ENCODE measurements at regions not wholly inside any gene's neighbourhood (a gene's known extent, or its start where the extent isn't known, plus 50 kb on each side); places are given as distances from the start of the nearest gene placed in this dataset.

- no peak for TF ChIP-seq EZH2 (IDR thresholded peaks at IDR 0.05; ENCODE audit: low read depth, unreplicated experiment)
- no peak for TF ChIP-seq REST (IDR thresholded peaks at IDR 0.05; ENCODE audit: unreplicated experiment)
- no peak for TF ChIP-seq CTCF (conservative IDR thresholded peaks at IDR 0.05; ENCODE audit: low read depth in 2 of 2)
- TF ChIP-seq POLR2AphosphoS5 (IDR thresholded peaks at IDR 0.05; ENCODE audit: low read depth): no peak
- no peak for TF ChIP-seq EZH2phosphoT487 (IDR thresholded peaks at IDR 0.05; ENCODE audit: unreplicated experiment)
- no peak for TF ChIP-seq CREB1 (CRISPR knock-in tag; IDR thresholded peaks at IDR 0.05; ENCODE audit: low read depth)
- no peak for TF ChIP-seq NANOG (IDR thresholded peaks at IDR 0.05; ENCODE audit: borderline replicate concordance)
- no peak for TF ChIP-seq ETS1 (IDR thresholded peaks at IDR 0.05)
- no peak for TF ChIP-seq ZNF114 (CRISPR knock-in tag; IDR thresholded peaks at IDR 0.05)
- TF ChIP-seq ZNF331 (CRISPR knock-in tag; IDR thresholded peaks at IDR 0.05; ENCODE audit: low read depth): no peak
Observed at GRCh38 chr7:142553216-142553615, 196.1 kb upstream of the PRSS1 start.

All from GM23338 (cell line).